IMR-90 (cell line): ENCODE measurements at regions not wholly inside any gene's neighbourhood (a gene's known extent, or its start where the extent isn't known, plus 50 kb on each side); places are given as distances from the start of the nearest gene placed in this dataset.

ENCODE experiments used
- ATAC-seq: fragments of 200-7000 bp; cut with Tn5 transposase; 2 replicates; pipeline ENCODE4 v1.9.1; 2020; ENCODE audit warnings: low read depth, mild to moderate bottlenecking, moderate library complexity
- BruUV-seq: library from RNA; stranded (reverse); fragments of 400-500 nt; replicated peaks from 2 replicates; lab custom pipeline; 2021; lab: Mats Ljungman, UMichigan
- CTCF ChIA-PET: fragments of 300-600 bp; formaldehyde crosslinking; extraction: SDS; loops from one replicate; lab custom pipeline; 2021; ENCODE audit warnings: antibody characterized with exemption; lab: Yijun Ruan, JAX
- POLR2A ChIA-PET: fragments of 300-600 bp; sonication (Branson Sonifier 250); formaldehyde crosslinking; loops from one replicate; lab custom pipeline; 2022; ENCODE audit warnings: antibody characterized with exemption; ENCODE audit not compliant: unreplicated experiment; lab: Charles Lee
- DNase-seq: peaks from one replicate; pipeline ENCODE4 v3.0.0; 2013
- H2AFZ ChIP-seq: replicated peaks from 2 replicates; pipeline ENCODE3; 2013; ENCODE audit warnings: low read length, mild to moderate bottlenecking; ENCODE audit not compliant: poor library complexity
- H2AK5ac ChIP-seq: 2 replicates; pipeline ENCODE4 v1.6.1; 2013; ENCODE audit warnings: low read depth, low read length, inconsistent platforms
- H2AK9ac ChIP-seq: replicated peaks from 2 replicates; pipeline ENCODE3; 2013; ENCODE audit warnings: mild to moderate bottlenecking, low read depth, low read length, moderate library complexity; ENCODE audit not compliant: poor library complexity
- H2BK120ac ChIP-seq: 2 replicates; pipeline ENCODE4 v1.6.1; 2013; ENCODE audit warnings: low read depth, low read length, inconsistent platforms
- H2BK15ac ChIP-seq: 3 replicates; pipeline ENCODE4 v1.6.1; 2013; ENCODE audit warnings: low read depth, low read length, inconsistent platforms
- H2BK20ac ChIP-seq: 2 replicates; pipeline ENCODE4 v1.6.1; 2013; ENCODE audit warnings: low read depth, mild to moderate bottlenecking, inconsistent platforms, low read length, moderate library complexity
- H2BK5ac ChIP-seq: 2 replicates; pipeline ENCODE4 v1.6.1; 2013; ENCODE audit warnings: mild to moderate bottlenecking, low read depth, low read length, inconsistent platforms; ENCODE audit not compliant: poor library complexity, severe bottlenecking
- H3K14ac ChIP-seq: replicated peaks from 2 replicates; pipeline ENCODE4 v1.6.1; 2013; ENCODE audit warnings: low read depth, low read length, inconsistent platforms
- H3K18ac ChIP-seq: 2 replicates; pipeline ENCODE4 v1.6.1; 2013; ENCODE audit warnings: low read depth, low read length, control low read depth
- H3K23ac ChIP-seq: 2 replicates; pipeline ENCODE4 v1.6.1; 2013; ENCODE audit warnings: low read depth, low read length, inconsistent platforms
- H3K27ac ChIP-seq: 2 replicates; pipeline ENCODE4 v1.5.1; 2013; ENCODE audit warnings: mild to moderate bottlenecking, control low read depth, low read length; ENCODE audit not compliant: insufficient read depth
- H3K27me3 ChIP-seq: 2 replicates; pipeline ENCODE4 v1.6.1; 2013; ENCODE audit warnings: low read length; ENCODE audit not compliant: control insufficient read depth, insufficient read depth
- H3K36me3 ChIP-seq: 2 replicates; pipeline ENCODE4 v1.6.1; 2013; ENCODE audit warnings: low read length, mixed read lengths; ENCODE audit not compliant: control insufficient read depth, insufficient read depth
- H3K4ac ChIP-seq: 2 replicates; pipeline ENCODE4 v1.6.1; 2013; ENCODE audit warnings: low read depth, low read length, inconsistent platforms
- H3K4me1 ChIP-seq: 2 replicates; pipeline ENCODE4 v1.6.1; 2013; ENCODE audit warnings: low read length, mixed read lengths; ENCODE audit not compliant: control insufficient read depth, insufficient read depth
- H3K4me2 ChIP-seq: 2 replicates; pipeline ENCODE4 v1.6.1; 2013; ENCODE audit warnings: low read depth, mild to moderate bottlenecking, control low read depth, low read length, moderate library complexity
- H3K4me3 ChIP-seq: 2 replicates; pipeline ENCODE4 v1.5.1; 2013; ENCODE audit warnings: low read depth, mild to moderate bottlenecking, control low read depth, low read length, moderate library complexity; ENCODE audit not compliant: insufficient read depth
- H3K56ac ChIP-seq: 2 replicates; pipeline ENCODE4 v1.6.1; 2013; ENCODE audit warnings: low read length, inconsistent platforms; ENCODE audit not compliant: insufficient read depth; ENCODE audit errors: extremely low read depth
- H3K79me1 ChIP-seq, 2 experiments: 2 replicates each; pipeline ENCODE4 v1.6.1; 2013; ENCODE audit warnings: low read length in 2 of 2, inconsistent platforms in 1 of 2, low read depth in 1 of 2
- H3K9ac ChIP-seq: 2 replicates; pipeline ENCODE4 v1.6.1; 2013; ENCODE audit warnings: low read depth, low read length, control low read depth
- H3K9me1 ChIP-seq: 2 replicates; pipeline ENCODE4 v1.6.1; 2013; ENCODE audit warnings: low read length, inconsistent platforms; ENCODE audit not compliant: insufficient read depth
- H3K9me3 ChIP-seq: 2 replicates; pipeline ENCODE4 v1.6.1; 2013; ENCODE audit warnings: low read length; ENCODE audit not compliant: control insufficient read depth, insufficient read depth
- H4K20me1 ChIP-seq: 2 replicates; pipeline ENCODE4 v1.6.1; 2013; ENCODE audit warnings: low read length, inconsistent platforms; ENCODE audit not compliant: insufficient read depth
- H4K5ac ChIP-seq: 2 replicates; pipeline ENCODE4 v1.6.1; 2013; ENCODE audit warnings: mild to moderate bottlenecking, low read depth, low read length, control low read depth
- H4K8ac ChIP-seq, 2 experiments: 2 replicates each; pipeline ENCODE4 v1.6.1; 2013; ENCODE audit warnings: low read depth in 2 of 2, low read length in 2 of 2, control low read depth in 1 of 2, inconsistent platforms in 1 of 2
- H4K91ac ChIP-seq: 2 replicates; pipeline ENCODE4 v1.6.1; 2013; ENCODE audit warnings: low read depth, low read length, inconsistent platforms; ENCODE audit not compliant: insufficient read depth
- RAD21 ChIP-seq: IDR thresholded peaks from 2 replicates; pipeline ENCODE4 v1.6.1; 2012; ENCODE audit warnings: low read length, improper control_type of control experiment
- RCOR1 ChIP-seq: IDR thresholded peaks from 2 replicates; pipeline ENCODE4 v1.6.1; 2012; ENCODE audit warnings: mild to moderate bottlenecking, low read length, improper control_type of control experiment; ENCODE audit not compliant: insufficient replicate concordance
- SMC3 ChIP-seq: fragments of 150-350 bp; IDR thresholded peaks from 2 replicates; pipeline ENCODE4 v1.6.1; 2016; ENCODE audit warnings: low read depth, mild to moderate bottlenecking, antibody characterized with exemption, low read length, moderate library complexity
- WGBS, 2 experiments: methylation state at CpG; one replicate each; pipeline versions ENCODE4 v1.1.5 to v1.1.7; 2013; ENCODE audit warnings: missing lambda C conversion rate in 2 of 2; ENCODE audit not compliant: insufficient read length in 1 of 2; ENCODE audit errors: extremely low coverage in 2 of 2; 5-methylcytosine and 5-hydroxymethylcytosine counted together
- dilution Hi-C: fragments of 300-500 bp; cut with HindIII; formaldehyde crosslinking; loops from one replicate; pipeline ENCODE4 v1.14.3; 2018; ENCODE audit warnings: low sequenced_read_pairs; ENCODE audit not compliant: unreplicated experiment
- in situ Hi-C: fragments of 300-500 bp; cut with MboI; formaldehyde crosslinking; loops from 3 replicates; pipeline ENCODE4 v1.14.3; 2019; ENCODE audit warnings: low sequenced_read_pairs, inconsistent platforms, mixed read lengths
- intact Hi-C: fragments of 100-400 bp; cut with micrococcal nuclease; formaldehyde crosslinking; loops from 2 replicates; pipeline ENCODE4 v1.10.0; 2022

DNA sequence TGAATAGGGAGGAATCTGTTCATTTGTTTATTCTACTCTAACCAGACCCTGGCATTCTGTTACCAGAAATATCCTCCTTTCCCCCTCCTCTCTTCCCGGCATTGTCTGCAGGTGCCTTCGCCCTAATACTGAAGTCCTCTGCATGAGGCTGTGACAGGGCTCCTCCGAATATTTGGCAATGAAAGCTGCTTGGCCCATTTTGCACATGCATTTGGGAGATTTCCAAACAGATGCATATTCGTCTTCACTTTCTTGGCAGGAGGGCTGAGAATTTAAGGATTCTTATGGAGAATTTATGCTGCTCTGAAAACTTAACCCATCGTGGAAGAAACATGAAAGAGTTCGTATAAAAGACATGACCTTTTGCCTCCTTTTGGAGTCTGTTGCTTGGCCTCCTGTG is 484.0 kb downstream of the ZNF608 start:
- BruUV-seq, result no TSS peak
- Histone ChIP-seq H3K14ac (no peak overlapping the region), H3K18ac (no peak overlapping the region), H3K36me3 (no peaks in the 10 kb centered on the region), H3K27me3 (peaks cover 6% of the 10 kb centered on the region; the same call in 1 of the 2 replicates), H2AK9ac (no peak overlapping the region), H3K4me3 (no peak overlapping the region), H4K91ac (no peak overlapping the region), H2BK15ac (no peak overlapping the region), H4K5ac (no peak overlapping the region), H4K8ac (no peak overlapping the region), H4K20me1 (no peaks in the 10 kb centered on the region), H3K23ac (no peak overlapping the region), H3K9me1 (no peaks in the 10 kb centered on the region; the same call in 1 of the 2 replicates), H3K4ac (no peak overlapping the region), H2BK5ac (no peak overlapping the region), H2BK20ac (no peak overlapping the region), H3K9me3 (no peaks in the 10 kb centered on the region), H3K56ac (no peak overlapping the region), H2AK5ac (no peak overlapping the region), H2BK120ac (no peak overlapping the region), H3K9ac (no peak overlapping the region), H3K79me1 (no peaks in the 10 kb centered on the region), H3K4me2 (no peak overlapping the region), H2AFZ (no peak overlapping the region), H3K27ac (no peak overlapping the region), H3K4me1 (peaks cover 2% of the 10 kb centered on the region; the same call in 1 of the 2 replicates)
- POLR2A ChIA-PET, result no interaction called here
- dilution Hi-C loops, result no loop called here
- ATAC-seq (no peak), DNase-seq (no peak)
- intact Hi-C loops, result no loop called here
- TF ChIP-seq RCOR1 (no peak), RAD21 (no peak), SMC3 (no peak)
- CTCF ChIA-PET, result no interaction called here
- in situ Hi-C loops, result no loop called here
- 41% methylated on average over 4 of the region's 6 CpGs; no CpG with 5 or more reads in 1 of the 2 experiments for WGBS, 2 experiments
